IMR-90 (cell line): ENCODE measurements at regions not wholly inside any gene's neighbourhood (a gene's known extent, or its start where the extent isn't known, plus 50 kb on each side); places are given as distances from the start of the nearest gene placed in this dataset.

ENCODE experiments used
- ATAC-seq: fragments of 200-7000 bp; cut with Tn5 transposase; 2 replicates; pipeline ENCODE4 v1.9.1; 2020; ENCODE audit warnings: low read depth, mild to moderate bottlenecking, moderate library complexity
- BruUV-seq: library from RNA; stranded (reverse); fragments of 400-500 nt; replicated peaks from 2 replicates; lab custom pipeline; 2021; lab: Mats Ljungman, UMichigan
- CTCF ChIA-PET: fragments of 300-600 bp; formaldehyde crosslinking; extraction: SDS; loops from one replicate; lab custom pipeline; 2021; ENCODE audit warnings: antibody characterized with exemption; lab: Yijun Ruan, JAX
- POLR2A ChIA-PET: fragments of 300-600 bp; sonication (Branson Sonifier 250); formaldehyde crosslinking; loops from one replicate; lab custom pipeline; 2022; ENCODE audit warnings: antibody characterized with exemption; ENCODE audit not compliant: unreplicated experiment; lab: Charles Lee
- DNase-seq: peaks from one replicate; pipeline ENCODE4 v3.0.0; 2013
- H2AFZ ChIP-seq: replicated peaks from 2 replicates; pipeline ENCODE3; 2013; ENCODE audit warnings: low read length, mild to moderate bottlenecking; ENCODE audit not compliant: poor library complexity
- H2AK5ac ChIP-seq: 2 replicates; pipeline ENCODE4 v1.6.1; 2013; ENCODE audit warnings: low read depth, low read length, inconsistent platforms
- H2AK9ac ChIP-seq: replicated peaks from 2 replicates; pipeline ENCODE3; 2013; ENCODE audit warnings: mild to moderate bottlenecking, low read depth, low read length, moderate library complexity; ENCODE audit not compliant: poor library complexity
- H2BK120ac ChIP-seq: 2 replicates; pipeline ENCODE4 v1.6.1; 2013; ENCODE audit warnings: low read depth, low read length, inconsistent platforms
- H2BK15ac ChIP-seq: 3 replicates; pipeline ENCODE4 v1.6.1; 2013; ENCODE audit warnings: low read depth, low read length, inconsistent platforms
- H2BK20ac ChIP-seq: 2 replicates; pipeline ENCODE4 v1.6.1; 2013; ENCODE audit warnings: low read depth, mild to moderate bottlenecking, inconsistent platforms, low read length, moderate library complexity
- H2BK5ac ChIP-seq: 2 replicates; pipeline ENCODE4 v1.6.1; 2013; ENCODE audit warnings: mild to moderate bottlenecking, low read depth, low read length, inconsistent platforms; ENCODE audit not compliant: poor library complexity, severe bottlenecking
- H3K14ac ChIP-seq: replicated peaks from 2 replicates; pipeline ENCODE4 v1.6.1; 2013; ENCODE audit warnings: low read depth, low read length, inconsistent platforms
- H3K18ac ChIP-seq: 2 replicates; pipeline ENCODE4 v1.6.1; 2013; ENCODE audit warnings: low read depth, low read length, control low read depth
- H3K23ac ChIP-seq: 2 replicates; pipeline ENCODE4 v1.6.1; 2013; ENCODE audit warnings: low read depth, low read length, inconsistent platforms
- H3K27ac ChIP-seq: 2 replicates; pipeline ENCODE4 v1.5.1; 2013; ENCODE audit warnings: mild to moderate bottlenecking, control low read depth, low read length; ENCODE audit not compliant: insufficient read depth
- H3K27me3 ChIP-seq: 2 replicates; pipeline ENCODE4 v1.6.1; 2013; ENCODE audit warnings: low read length; ENCODE audit not compliant: control insufficient read depth, insufficient read depth
- H3K36me3 ChIP-seq: 2 replicates; pipeline ENCODE4 v1.6.1; 2013; ENCODE audit warnings: low read length, mixed read lengths; ENCODE audit not compliant: control insufficient read depth, insufficient read depth
- H3K4ac ChIP-seq: 2 replicates; pipeline ENCODE4 v1.6.1; 2013; ENCODE audit warnings: low read depth, low read length, inconsistent platforms
- H3K4me1 ChIP-seq: 2 replicates; pipeline ENCODE4 v1.6.1; 2013; ENCODE audit warnings: low read length, mixed read lengths; ENCODE audit not compliant: control insufficient read depth, insufficient read depth
- H3K4me2 ChIP-seq: 2 replicates; pipeline ENCODE4 v1.6.1; 2013; ENCODE audit warnings: low read depth, mild to moderate bottlenecking, control low read depth, low read length, moderate library complexity
- H3K4me3 ChIP-seq: 2 replicates; pipeline ENCODE4 v1.5.1; 2013; ENCODE audit warnings: low read depth, mild to moderate bottlenecking, control low read depth, low read length, moderate library complexity; ENCODE audit not compliant: insufficient read depth
- H3K56ac ChIP-seq: 2 replicates; pipeline ENCODE4 v1.6.1; 2013; ENCODE audit warnings: low read length, inconsistent platforms; ENCODE audit not compliant: insufficient read depth; ENCODE audit errors: extremely low read depth
- H3K79me1 ChIP-seq, 2 experiments: 2 replicates each; pipeline ENCODE4 v1.6.1; 2013; ENCODE audit warnings: low read length in 2 of 2, inconsistent platforms in 1 of 2, low read depth in 1 of 2
- H3K9ac ChIP-seq: 2 replicates; pipeline ENCODE4 v1.6.1; 2013; ENCODE audit warnings: low read depth, low read length, control low read depth
- H3K9me1 ChIP-seq: 2 replicates; pipeline ENCODE4 v1.6.1; 2013; ENCODE audit warnings: low read length, inconsistent platforms; ENCODE audit not compliant: insufficient read depth
- H3K9me3 ChIP-seq: 2 replicates; pipeline ENCODE4 v1.6.1; 2013; ENCODE audit warnings: low read length; ENCODE audit not compliant: control insufficient read depth, insufficient read depth
- H4K20me1 ChIP-seq: 2 replicates; pipeline ENCODE4 v1.6.1; 2013; ENCODE audit warnings: low read length, inconsistent platforms; ENCODE audit not compliant: insufficient read depth
- H4K5ac ChIP-seq: 2 replicates; pipeline ENCODE4 v1.6.1; 2013; ENCODE audit warnings: mild to moderate bottlenecking, low read depth, low read length, control low read depth
- H4K8ac ChIP-seq, 2 experiments: 2 replicates each; pipeline ENCODE4 v1.6.1; 2013; ENCODE audit warnings: low read depth in 2 of 2, low read length in 2 of 2, control low read depth in 1 of 2, inconsistent platforms in 1 of 2
- H4K91ac ChIP-seq: 2 replicates; pipeline ENCODE4 v1.6.1; 2013; ENCODE audit warnings: low read depth, low read length, inconsistent platforms; ENCODE audit not compliant: insufficient read depth
- FOS ChIP-seq: fragments of 150-350 bp; IDR thresholded peaks from 2 replicates; pipeline ENCODE4 v1.6.1; 2016; ENCODE audit warnings: low read depth, low read length
- MAFK ChIP-seq: IDR thresholded peaks from 2 replicates; pipeline ENCODE4 v1.6.1; 2012; ENCODE audit warnings: low read depth, low read length, improper control_type of control experiment
- MAZ ChIP-seq: IDR thresholded peaks from 2 replicates; pipeline ENCODE4 v1.6.1; 2012; ENCODE audit warnings: low read depth, mild to moderate bottlenecking, low read length, improper control_type of control experiment, moderate library complexity, borderline replicate concordance
- MXI1 ChIP-seq: IDR thresholded peaks from 2 replicates; pipeline ENCODE4 v1.6.1; 2012; ENCODE audit warnings: low read depth, mild to moderate bottlenecking, low read length, moderate library complexity, borderline replicate concordance
- NFE2L2 ChIP-seq: fragments of 150-350 bp; IDR thresholded peaks from 2 replicates; pipeline ENCODE4 v1.6.1; 2016; ENCODE audit warnings: low read depth, mild to moderate bottlenecking, low read length
- POLR2A ChIP-seq: IDR thresholded peaks from 2 replicates; pipeline ENCODE4 v1.6.1; 2012; ENCODE audit warnings: mild to moderate bottlenecking, low read depth, low read length
- RCOR1 ChIP-seq: IDR thresholded peaks from 2 replicates; pipeline ENCODE4 v1.6.1; 2012; ENCODE audit warnings: mild to moderate bottlenecking, low read length, improper control_type of control experiment; ENCODE audit not compliant: insufficient replicate concordance
- SMC3 ChIP-seq: fragments of 150-350 bp; IDR thresholded peaks from 2 replicates; pipeline ENCODE4 v1.6.1; 2016; ENCODE audit warnings: low read depth, mild to moderate bottlenecking, antibody characterized with exemption, low read length, moderate library complexity
- WGBS, 2 experiments: methylation state at CpG; one replicate each; pipeline versions ENCODE4 v1.1.5 to v1.1.7; 2013; ENCODE audit warnings: missing lambda C conversion rate in 2 of 2; ENCODE audit not compliant: insufficient read length in 1 of 2; ENCODE audit errors: extremely low coverage in 2 of 2; 5-methylcytosine and 5-hydroxymethylcytosine counted together
- dilution Hi-C: fragments of 300-500 bp; cut with HindIII; formaldehyde crosslinking; loops from one replicate; pipeline ENCODE4 v1.14.3; 2018; ENCODE audit warnings: low sequenced_read_pairs; ENCODE audit not compliant: unreplicated experiment
- in situ Hi-C: fragments of 300-500 bp; cut with MboI; formaldehyde crosslinking; loops from 3 replicates; pipeline ENCODE4 v1.14.3; 2019; ENCODE audit warnings: low sequenced_read_pairs, inconsistent platforms, mixed read lengths
- intact Hi-C: fragments of 100-400 bp; cut with micrococcal nuclease; formaldehyde crosslinking; loops from 2 replicates; pipeline ENCODE4 v1.10.0; 2022
- TF ChIP-seq, protein P1 (sequence below): fragments of 150-350 bp; IDR thresholded peaks from 2 replicates; pipeline ENCODE4 v1.6.1; 2017; ENCODE audit warnings: mild to moderate bottlenecking, antibody characterized with exemption, low read length, low read depth
- TF ChIP-seq, protein P2 (sequence below): fragments of 150-350 bp; IDR thresholded peaks from 2 replicates; pipeline ENCODE4 v1.6.1; 2016; ENCODE audit warnings: low read depth, mild to moderate bottlenecking, low read length, moderate library complexity, borderline replicate concordance
- TF ChIP-seq, protein P3 (sequence below): conservative IDR thresholded peaks from 2 replicates; pipeline ENCODE4 v1.5.1; 2012; ENCODE audit warnings: mild to moderate bottlenecking, low read depth, low read length, improper control_type of control experiment

DNA sequence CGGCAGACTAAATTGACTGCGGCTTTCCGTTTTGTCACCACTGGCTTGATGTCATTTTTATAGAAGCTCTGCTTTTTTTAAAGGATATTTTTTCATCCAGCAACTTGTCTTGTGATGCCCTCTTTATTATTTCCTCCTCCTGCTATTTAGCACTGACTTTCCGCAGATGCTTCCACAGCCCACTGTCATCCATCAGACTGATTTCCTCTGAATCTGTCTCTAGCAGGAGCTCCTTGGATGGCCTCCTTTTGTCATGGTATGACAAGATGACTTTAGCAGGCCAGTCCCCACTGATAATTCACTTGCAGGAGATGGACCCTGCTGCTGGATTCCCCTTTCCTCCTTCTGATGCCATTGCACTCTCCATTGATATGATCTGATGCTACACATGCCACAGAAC, 454.6 kb downstream of the TSN start:
- no peak for ATAC-seq
- CTCF ChIA-PET, result no interaction called here
- H4K8ac ChIP-seq, result no peak overlapping the region
- no peak overlapping the region for H3K9ac ChIP-seq
- no peaks in the 10 kb centered on the region for H3K27me3 ChIP-seq
- H4K20me1 ChIP-seq, result no peaks in the 10 kb centered on the region
- H2BK20ac ChIP-seq, result no peak overlapping the region
- intact Hi-C loops (no loop called here), in situ Hi-C loops (no loop called here), dilution Hi-C loops (no loop called here)
- no peak overlapping the region for H2BK5ac ChIP-seq
- no peak overlapping the region for H3K23ac ChIP-seq
- TF ChIP-seq, protein P1, sequence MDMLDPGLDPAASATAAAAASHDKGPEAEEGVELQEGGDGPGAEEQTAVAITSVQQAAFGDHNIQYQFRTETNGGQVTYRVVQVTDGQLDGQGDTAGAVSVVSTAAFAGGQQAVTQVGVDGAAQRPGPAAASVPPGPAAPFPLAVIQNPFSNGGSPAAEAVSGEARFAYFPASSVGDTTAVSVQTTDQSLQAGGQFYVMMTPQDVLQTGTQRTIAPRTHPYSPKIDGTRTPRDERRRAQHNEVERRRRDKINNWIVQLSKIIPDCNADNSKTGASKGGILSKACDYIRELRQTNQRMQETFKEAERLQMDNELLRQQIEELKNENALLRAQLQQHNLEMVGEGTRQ, result no peak
- TF ChIP-seq, protein P2, sequence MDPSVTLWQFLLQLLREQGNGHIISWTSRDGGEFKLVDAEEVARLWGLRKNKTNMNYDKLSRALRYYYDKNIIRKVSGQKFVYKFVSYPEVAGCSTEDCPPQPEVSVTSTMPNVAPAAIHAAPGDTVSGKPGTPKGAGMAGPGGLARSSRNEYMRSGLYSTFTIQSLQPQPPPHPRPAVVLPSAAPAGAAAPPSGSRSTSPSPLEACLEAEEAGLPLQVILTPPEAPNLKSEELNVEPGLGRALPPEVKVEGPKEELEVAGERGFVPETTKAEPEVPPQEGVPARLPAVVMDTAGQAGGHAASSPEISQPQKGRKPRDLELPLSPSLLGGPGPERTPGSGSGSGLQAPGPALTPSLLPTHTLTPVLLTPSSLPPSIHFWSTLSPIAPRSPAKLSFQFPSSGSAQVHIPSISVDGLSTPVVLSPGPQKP, result no peak
- no peak for TF ChIP-seq SMC3
- no peak for TF ChIP-seq MAZ
- no peak for TF ChIP-seq RCOR1
- no peak for TF ChIP-seq MXI1
- no peak for TF ChIP-seq FOS
- TF ChIP-seq NFE2L2, result no peak
- no peak for TF ChIP-seq MAFK
- TF ChIP-seq, protein P3, sequence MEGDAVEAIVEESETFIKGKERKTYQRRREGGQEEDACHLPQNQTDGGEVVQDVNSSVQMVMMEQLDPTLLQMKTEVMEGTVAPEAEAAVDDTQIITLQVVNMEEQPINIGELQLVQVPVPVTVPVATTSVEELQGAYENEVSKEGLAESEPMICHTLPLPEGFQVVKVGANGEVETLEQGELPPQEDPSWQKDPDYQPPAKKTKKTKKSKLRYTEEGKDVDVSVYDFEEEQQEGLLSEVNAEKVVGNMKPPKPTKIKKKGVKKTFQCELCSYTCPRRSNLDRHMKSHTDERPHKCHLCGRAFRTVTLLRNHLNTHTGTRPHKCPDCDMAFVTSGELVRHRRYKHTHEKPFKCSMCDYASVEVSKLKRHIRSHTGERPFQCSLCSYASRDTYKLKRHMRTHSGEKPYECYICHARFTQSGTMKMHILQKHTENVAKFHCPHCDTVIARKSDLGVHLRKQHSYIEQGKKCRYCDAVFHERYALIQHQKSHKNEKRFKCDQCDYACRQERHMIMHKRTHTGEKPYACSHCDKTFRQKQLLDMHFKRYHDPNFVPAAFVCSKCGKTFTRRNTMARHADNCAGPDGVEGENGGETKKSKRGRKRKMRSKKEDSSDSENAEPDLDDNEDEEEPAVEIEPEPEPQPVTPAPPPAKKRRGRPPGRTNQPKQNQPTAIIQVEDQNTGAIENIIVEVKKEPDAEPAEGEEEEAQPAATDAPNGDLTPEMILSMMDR, result no peak
- TF ChIP-seq POLR2A, result no peak
- WGBS, 2 experiments, result 80% methylated on average over 1 of the region's 4 CpGs; no CpG with 5 or more reads in 1 of the 2 experiments
- no peak overlapping the region for H2BK15ac ChIP-seq
- no TSS peak for BruUV-seq
- no peak overlapping the region for H3K4ac ChIP-seq
- no peak overlapping the region for H2AFZ ChIP-seq
- no peak overlapping the region for H2AK5ac ChIP-seq
- no peak overlapping the region for H3K56ac ChIP-seq
- no peak overlapping the region for H4K5ac ChIP-seq
- no peak overlapping the region for H2BK120ac ChIP-seq
- no peak for DNase-seq
- POLR2A ChIA-PET, result no interaction called here
- no peaks in the 10 kb centered on the region for H3K9me1 ChIP-seq
- H3K14ac ChIP-seq, result no peak overlapping the region
- no peak overlapping the region for H3K4me2 ChIP-seq
- no peak overlapping the region for H3K18ac ChIP-seq
- no peaks in the 10 kb centered on the region for H3K4me1 ChIP-seq
- H4K91ac ChIP-seq, result no peak overlapping the region
- no peaks in the 10 kb centered on the region for H3K79me1 ChIP-seq
- no peaks in the 10 kb centered on the region for H3K9me3 ChIP-seq
- H3K4me3 ChIP-seq, result no peak overlapping the region
- H3K36me3 ChIP-seq, result no peaks in the 10 kb centered on the region
- H2AK9ac ChIP-seq, result no peak overlapping the region
- no peak overlapping the region for H3K27ac ChIP-seq
